ENCODE measurements at regions not wholly inside any gene's neighbourhood (a gene's known extent, or its start where the extent isn't known, plus 50 kb on each side); places are given as distances from the start of the nearest gene placed in this dataset.

DNA sequence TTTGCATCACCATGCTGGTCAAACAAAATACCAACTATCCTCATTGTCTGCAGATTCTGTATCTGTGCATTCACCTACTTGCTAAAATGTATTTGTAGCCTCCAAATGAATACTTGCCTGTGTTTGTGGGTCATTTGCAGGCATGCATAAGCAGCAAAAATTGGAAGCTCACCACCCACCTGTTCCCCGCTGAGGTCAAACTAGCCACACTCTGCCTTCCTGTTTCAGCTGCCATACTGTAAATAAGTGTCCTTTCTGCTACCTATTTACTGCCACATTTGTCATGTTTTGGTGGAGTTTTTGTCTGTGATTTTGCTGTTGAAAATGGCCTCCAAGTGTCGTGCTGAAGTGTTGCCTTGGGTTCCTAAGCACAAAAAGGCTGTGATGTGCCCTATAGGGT lies 50.0 kb upstream of the ACMSD start:
- TF ChIP-seq CTCF (IDR thresholded peaks at IDR 0.05; ENCODE audit: insufficient read depth, low read depth, low read length) (no peak), EZH2 (IDR thresholded peaks at IDR 0.05; ENCODE audit: insufficient read depth, low read length) (no peak)
